B cell (primary cell): ENCODE measurements at regions not wholly inside any gene's neighbourhood (a gene's known extent, or its start where the extent isn't known, plus 50 kb on each side); places are given as distances from the start of the nearest gene placed in this dataset.

ENCODE experiments used
- ATAC-seq: fragments of 200-7000 bp; cut with Tn5 transposase; one replicate; pipeline ENCODE4 v1.10.0; 2021; ENCODE audit warnings: low read depth, mild to moderate bottlenecking, moderate number of reproducible peaks, moderate library complexity
- CTCF ChIA-PET: fragments of 350-600 bp; sonication (Branson Sonifier 250); formaldehyde crosslinking; loops from one replicate; lab custom pipeline; 2021; ENCODE audit warnings: antibody characterized with exemption, inconsistent platforms; lab: Charles Lee
- POLR2A ChIA-PET: fragments of 350-600 bp; sonication (Branson Sonifier 250); formaldehyde crosslinking; loops from one replicate; lab custom pipeline; 2021; ENCODE audit warnings: antibody characterized with exemption; lab: Charles Lee
- DNase-seq: peaks from one replicate; pipeline ENCODE4 v3.0.0; 2013
- H2AFZ ChIP-seq: 2 replicates; pipeline ENCODE4 v1.6.1; 2012; ENCODE audit warnings: mild to moderate bottlenecking, low read depth, low read length; ENCODE audit not compliant: insufficient read depth, poor library complexity, severe bottlenecking
- H3K27ac ChIP-seq, 2 donors: 1 replicate in 1 of 2; 2 replicates in 1 of 2; pipeline ENCODE4 v1.5.1; 2012 to 2013; ENCODE audit warnings: low read length in 2 of 2, mild to moderate bottlenecking in 2 of 2, moderate library complexity in 1 of 2
- H3K27me3 ChIP-seq, 4 experiments: fragments of 200-600 bp in 1 of 4; sonication (generic) in 1 of 4; replicated peaks in 1 of 4; 1 replicate in 2 of 4; 2 replicates in 2 of 4; pipeline versions ENCODE4 v1.6.1 to v1.7.0; 2013 to 2016; ENCODE audit warnings: low read length in 3 of 4, mild to moderate bottlenecking in 2 of 4, mixed read lengths in 1 of 4, moderate library complexity in 1 of 4; ENCODE audit not compliant: insufficient read depth in 4 of 4, control insufficient read depth in 3 of 4; ENCODE audit errors: control extremely low read depth in 1 of 4
- H3K36me3 ChIP-seq, 2 experiments: replicated peaks in 1 of 2; 1 replicate in 1 of 2; 2 replicates in 1 of 2; pipeline versions ENCODE4 v1.6.1 to v1.7.1; 2013; ENCODE audit warnings: low read length in 1 of 2; ENCODE audit not compliant: insufficient read depth in 2 of 2, control insufficient read depth in 1 of 2; ENCODE audit errors: control extremely low read depth in 1 of 2, extremely low read depth in 1 of 2
- H3K4me1 ChIP-seq, 2 donors: fragments of 200-600 bp in 1 of 2; sonication (generic) in 1 of 2; 1 replicate in 1 of 2; 2 replicates in 1 of 2; pipeline versions ENCODE4 v1.5.1 to v1.6.1; 2013 to 2017; ENCODE audit warnings: low read length in 2 of 2; ENCODE audit not compliant: control insufficient read depth in 2 of 2, insufficient read depth in 2 of 2
- H3K4me2 ChIP-seq: replicated peaks from 2 replicates; pipeline ENCODE3; 2012; ENCODE audit warnings: mild to moderate bottlenecking, low read depth, low read length; ENCODE audit not compliant: poor library complexity, severe bottlenecking
- H3K4me3 ChIP-seq, 5 experiments: fragments of 200-600 bp in 1 of 5; sonication (generic) in 1 of 5; 1 replicate in 3 of 5; 2 replicates in 2 of 5; pipeline versions ENCODE4 v1.5.1 to v1.7.0; 2011 to 2016; ENCODE audit warnings: low read length in 4 of 5, mild to moderate bottlenecking in 4 of 5, low read depth in 2 of 5, control low read depth in 1 of 5, moderate library complexity in 1 of 5; ENCODE audit not compliant: insufficient read depth in 1 of 5; ENCODE audit errors: control extremely low read depth in 1 of 5, extremely low read depth in 1 of 5
- H3K79me2 ChIP-seq: fragments of 200-600 bp; sonication (generic); one replicate; pipeline ENCODE4 v1.6.0; 2016; ENCODE audit warnings: low read length; ENCODE audit not compliant: control insufficient read depth, insufficient read depth
- H3K9ac ChIP-seq: fragments of 200-600 bp; sonication (generic); 2 replicates; pipeline ENCODE4 v1.6.1; 2017; ENCODE audit warnings: mild to moderate bottlenecking, low read length, moderate library complexity
- H3K9me3 ChIP-seq, 3 donors: one replicate each; pipeline versions ENCODE4 v1.6.1 to v1.7.1; 2013; ENCODE audit warnings: low read length in 2 of 3; ENCODE audit not compliant: control insufficient read depth in 2 of 3, insufficient read depth in 1 of 3; ENCODE audit errors: control extremely low read depth in 1 of 3
- H4K20me1 ChIP-seq: 2 replicates; pipeline ENCODE4 v1.6.0; 2012; ENCODE audit warnings: mild to moderate bottlenecking, low read length; ENCODE audit not compliant: insufficient read depth, control insufficient read depth, poor library complexity, severe bottlenecking
- H3K27ac Mint-ChIP-seq: one replicate; pipeline ENCODE4 v1.8.0; 2021; ENCODE audit warnings: mixed read lengths
- H3K27me3 Mint-ChIP-seq: one replicate; pipeline ENCODE4 v1.8.0; 2021; ENCODE audit warnings: mixed read lengths
- H3K4me1 Mint-ChIP-seq: one replicate; pipeline ENCODE4 v1.8.0; 2021; ENCODE audit warnings: mixed read lengths
- H3K4me3 Mint-ChIP-seq: one replicate; pipeline ENCODE4 v1.8.0; 2021; ENCODE audit warnings: mixed read lengths
- H3K9me3 Mint-ChIP-seq: one replicate; pipeline ENCODE4 v1.8.0; 2022; ENCODE audit warnings: mixed read lengths; ENCODE audit not compliant: insufficient read depth
- EZH2 ChIP-seq: IDR thresholded peaks from 2 replicates; pipeline ENCODE4 v1.6.1; 2012; ENCODE audit warnings: borderline replicate concordance, low read depth, mild to moderate bottlenecking, moderate library complexity, low read length; ENCODE audit not compliant: insufficient read depth, poor library complexity, severe bottlenecking
- WGBS: methylation state at CpG from one replicate; pipeline ENCODE4 v1.1.5; 2013; ENCODE audit warnings: missing lambda C conversion rate; ENCODE audit not compliant: insufficient coverage; 5-methylcytosine and 5-hydroxymethylcytosine counted together
- intact Hi-C: fragments of 100-400 bp; cut with micrococcal nuclease; formaldehyde crosslinking; loops from one replicate; pipeline ENCODE4 v1.10.0; 2022
- TF ChIP-seq, protein P1 (sequence below): fragments of 200-600 bp; IDR thresholded peaks from one replicate; pipeline ENCODE4 v1.8.0; 2022; ENCODE audit warnings: antibody characterized with exemption, mild to moderate bottlenecking

DNA sequence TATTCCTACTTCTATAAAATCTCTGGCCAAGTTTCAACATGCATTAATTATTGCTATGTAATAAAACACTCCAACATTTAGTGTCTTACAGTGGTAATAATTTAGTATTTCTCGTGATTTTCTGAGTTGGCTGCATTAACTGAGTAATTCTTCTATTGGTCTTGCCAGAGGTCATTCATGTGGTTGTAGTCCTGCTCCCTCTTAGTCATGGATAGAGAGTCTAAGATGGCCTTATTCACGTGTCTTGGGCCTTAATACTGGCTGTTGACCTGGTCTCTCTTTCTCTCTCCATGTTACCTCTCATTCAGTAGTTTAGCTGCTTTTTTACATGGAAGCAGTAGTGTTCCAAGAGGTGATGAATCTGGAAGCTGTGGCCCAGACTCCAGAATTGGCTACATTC is 140.1 kb upstream of the ZBTB20 start:
- H3K9me3 Mint-ChIP-seq, result no peaks in the 10 kb centered on the region
- ChIA-PET CTCF (interaction anchor here (0.9 kb wide), 1 partner anchor 528 kb away, joined by 3 read pairs; no protein-coding TSS in a partner anchor), POLR2A (no interaction called here)
- Histone ChIP-seq H3K4me2 (no peak overlapping the region), H3K79me2 (no peaks in the 10 kb centered on the region), H3K4me1 (no peaks in the 10 kb centered on the region), H4K20me1 (no peaks in the 10 kb centered on the region), H3K9ac (no peak overlapping the region), H3K4me3 (no peak overlapping the region), H3K9me3 (no peaks in the 10 kb centered on the region), H2AFZ (no peak overlapping the region), H3K27ac (no peak overlapping the region), H3K36me3 (no peaks in the 10 kb centered on the region), H3K27me3 (no peaks in the 10 kb centered on the region)
- no peak overlapping the region for H3K27ac Mint-ChIP-seq
- TF ChIP-seq EZH2, result no peak
- TF ChIP-seq, protein P1, sequence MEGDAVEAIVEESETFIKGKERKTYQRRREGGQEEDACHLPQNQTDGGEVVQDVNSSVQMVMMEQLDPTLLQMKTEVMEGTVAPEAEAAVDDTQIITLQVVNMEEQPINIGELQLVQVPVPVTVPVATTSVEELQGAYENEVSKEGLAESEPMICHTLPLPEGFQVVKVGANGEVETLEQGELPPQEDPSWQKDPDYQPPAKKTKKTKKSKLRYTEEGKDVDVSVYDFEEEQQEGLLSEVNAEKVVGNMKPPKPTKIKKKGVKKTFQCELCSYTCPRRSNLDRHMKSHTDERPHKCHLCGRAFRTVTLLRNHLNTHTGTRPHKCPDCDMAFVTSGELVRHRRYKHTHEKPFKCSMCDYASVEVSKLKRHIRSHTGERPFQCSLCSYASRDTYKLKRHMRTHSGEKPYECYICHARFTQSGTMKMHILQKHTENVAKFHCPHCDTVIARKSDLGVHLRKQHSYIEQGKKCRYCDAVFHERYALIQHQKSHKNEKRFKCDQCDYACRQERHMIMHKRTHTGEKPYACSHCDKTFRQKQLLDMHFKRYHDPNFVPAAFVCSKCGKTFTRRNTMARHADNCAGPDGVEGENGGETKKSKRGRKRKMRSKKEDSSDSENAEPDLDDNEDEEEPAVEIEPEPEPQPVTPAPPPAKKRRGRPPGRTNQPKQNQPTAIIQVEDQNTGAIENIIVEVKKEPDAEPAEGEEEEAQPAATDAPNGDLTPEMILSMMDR, result no peak
- no peak overlapping the region for H3K4me3 Mint-ChIP-seq
- intact Hi-C loops, result no loop called here
- H3K27me3 Mint-ChIP-seq, result peaks cover 7% of the 10 kb centered on the region
- H3K4me1 Mint-ChIP-seq, result no peaks in the 10 kb centered on the region
- WGBS, result no CpG with 5 or more reads among the region's 2 CpGs
- ATAC-seq (no peak), DNase-seq (no peak)

DNA sequence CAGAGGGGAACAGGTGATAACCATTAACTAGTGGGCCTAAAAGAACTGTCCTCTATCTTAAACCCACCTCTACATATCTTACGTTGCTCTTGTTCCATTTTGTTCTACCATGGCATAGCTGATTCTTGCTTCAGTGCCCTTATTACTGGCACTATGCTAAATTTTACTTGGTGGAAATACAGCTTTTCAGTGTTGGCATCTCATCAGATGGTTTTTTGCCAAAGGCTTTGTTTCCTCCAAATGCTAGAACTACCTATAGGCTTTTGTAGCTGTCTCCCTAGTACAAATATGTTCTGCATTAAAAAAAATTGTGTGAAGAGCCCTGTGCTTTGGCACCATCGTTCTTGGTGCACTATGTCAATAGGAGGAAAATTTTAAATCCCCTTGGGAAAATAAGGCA is 145.0 kb upstream of the ZBTB20 start:
- ATAC-seq, result no peak
- H3K4me3 ChIP-seq, result no peak overlapping the region
- no peaks in the 10 kb centered on the region for H3K9me3 ChIP-seq
- no peaks in the 10 kb centered on the region for H3K27me3 ChIP-seq
- 100% methylated on average over 1 of the region's 2 CpGs for WGBS
- H3K27me3 Mint-ChIP-seq, result peaks cover 7% of the 10 kb centered on the region
- no peak overlapping the region for H3K4me2 ChIP-seq
- H3K27ac ChIP-seq, result no peak overlapping the region
- H3K4me1 ChIP-seq, result no peaks in the 10 kb centered on the region
- no peaks in the 10 kb centered on the region for H4K20me1 ChIP-seq
- no peak for TF ChIP-seq EZH2
- TF ChIP-seq, protein P1, result no peak
- POLR2A ChIA-PET, result no interaction called here
- H3K4me1 Mint-ChIP-seq, result no peaks in the 10 kb centered on the region
- no peaks in the 10 kb centered on the region for H3K79me2 ChIP-seq
- H3K9ac ChIP-seq, result no peak overlapping the region
- no peak overlapping the region for H3K4me3 Mint-ChIP-seq
- H3K27ac Mint-ChIP-seq, result no peak overlapping the region
- no peaks in the 10 kb centered on the region for H3K36me3 ChIP-seq
- no peaks in the 10 kb centered on the region for H3K9me3 Mint-ChIP-seq
- CTCF ChIA-PET, result no interaction called here
- no peak for DNase-seq
- intact Hi-C loops, result no loop called here
- H2AFZ ChIP-seq, result no peak overlapping the region
